Effector CD8-positive, alpha-beta T cell (primary cell): ENCODE measurements at regions not wholly inside any gene's neighbourhood (a gene's known extent, or its start where the extent isn't known, plus 50 kb on each side); places are given as distances from the start of the nearest gene placed in this dataset.

Experiments
- DNase-seq: peaks from one replicate; lab custom pipeline; 2025; lab: John Stamatoyannopoulos, UW

DNA sequence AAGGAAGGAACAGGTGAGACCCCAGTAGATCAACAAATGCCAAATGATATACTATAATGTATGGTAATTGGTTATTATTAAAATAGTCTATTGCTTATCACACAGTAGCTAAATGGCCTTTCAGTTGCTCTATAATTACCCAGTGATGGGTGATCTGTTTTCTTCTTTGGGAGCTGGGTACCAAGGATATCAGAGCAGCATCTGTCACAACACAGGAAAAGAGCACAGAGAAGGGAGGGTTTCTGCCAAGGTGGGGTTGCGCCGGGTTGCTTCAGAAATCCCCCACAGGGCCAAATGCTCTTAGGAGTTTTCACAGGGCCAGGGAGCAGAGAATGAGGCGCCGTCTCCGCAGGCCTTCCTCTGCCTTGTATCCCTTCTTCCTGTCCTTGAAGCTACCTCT lies 469.4 kb downstream of the INSC start:
- no peak for DNase-seq

- no peak for DNase-seq
Observed at GRCh38 chr11:15585602-15586331, 471.0 kb downstream of the INSC start.

DNA sequence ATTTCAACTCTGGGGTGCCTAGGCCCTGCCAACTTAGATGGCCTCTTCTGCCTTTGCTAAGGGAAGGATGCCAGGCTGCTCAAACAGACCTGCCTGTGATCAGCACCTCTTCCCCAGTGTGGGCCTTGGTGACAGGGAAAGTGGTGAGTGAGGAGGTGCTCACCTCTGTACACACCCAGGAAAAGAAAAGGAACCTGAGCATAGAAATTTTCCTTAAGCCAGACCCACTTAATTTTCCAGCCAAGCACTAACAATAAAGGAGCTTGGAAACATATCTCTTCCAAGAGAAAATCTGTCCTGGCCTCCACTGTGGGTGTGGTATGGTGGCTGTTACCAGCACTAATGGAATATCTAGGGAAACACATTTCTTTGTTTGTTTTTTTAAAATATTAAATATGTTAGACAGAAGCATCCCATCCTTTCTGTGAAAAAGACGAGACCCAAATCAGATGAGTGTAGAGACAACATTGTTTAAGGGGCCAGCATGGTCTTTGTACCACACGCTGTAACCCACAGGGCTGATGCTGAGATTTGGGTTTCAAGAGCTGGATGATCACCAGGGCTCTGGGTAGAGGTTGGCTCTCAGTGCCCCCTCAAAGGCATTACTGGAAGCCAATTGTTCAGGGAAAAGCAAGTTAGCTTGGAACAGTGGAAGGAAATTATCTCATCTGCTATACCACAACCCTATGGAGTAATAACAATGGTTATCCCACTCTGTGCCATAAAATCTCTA lies 472.2 kb downstream of the INSC start:
- no peak for DNase-seq

- DNase-seq = no peak
Observed at GRCh38 chr11:15589070-15589626, 474.4 kb downstream of the INSC start.

DNA sequence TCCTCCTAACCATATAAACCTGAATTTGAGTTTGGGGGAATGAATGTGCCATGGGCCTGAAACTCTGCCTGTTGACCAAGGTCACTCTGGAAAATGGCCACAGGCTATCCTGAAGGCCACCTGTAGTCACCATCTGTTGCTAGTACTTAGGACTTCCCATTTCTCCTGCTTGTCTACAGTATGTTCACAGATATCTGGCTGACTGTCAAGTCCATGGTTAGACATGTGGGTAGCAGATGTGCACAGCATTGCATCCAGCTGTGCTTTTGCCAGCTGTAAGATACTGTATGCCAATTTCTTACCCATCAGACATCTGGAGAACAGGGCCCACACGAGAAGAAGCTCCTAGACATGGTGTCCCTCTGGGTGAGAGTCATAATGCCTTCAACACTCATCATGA lies 475.4 kb downstream of the INSC start:
- no peak for DNase-seq

DNA sequence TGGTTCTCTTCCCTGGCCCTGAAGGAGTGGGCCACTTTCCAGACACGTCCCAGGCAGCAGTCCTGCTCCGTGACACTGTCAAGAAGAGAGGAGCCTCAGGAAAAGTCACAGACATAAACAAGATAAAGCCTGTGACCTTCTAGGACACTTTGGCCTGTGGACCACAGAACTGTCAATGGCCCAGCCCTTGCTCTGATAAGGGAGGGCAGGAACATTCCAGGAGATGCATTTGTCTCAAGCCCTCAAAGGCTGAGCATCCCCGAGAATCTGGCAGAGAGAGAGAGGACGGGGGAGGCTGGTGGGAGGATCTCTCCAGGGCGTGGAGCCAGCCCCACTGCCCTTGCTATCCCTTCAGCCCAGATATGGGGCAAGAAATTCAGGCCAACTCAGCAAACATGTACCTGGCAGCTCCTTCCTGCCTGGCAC lies 476.4 kb downstream of the INSC start:
- no peak for DNase-seq

DNA sequence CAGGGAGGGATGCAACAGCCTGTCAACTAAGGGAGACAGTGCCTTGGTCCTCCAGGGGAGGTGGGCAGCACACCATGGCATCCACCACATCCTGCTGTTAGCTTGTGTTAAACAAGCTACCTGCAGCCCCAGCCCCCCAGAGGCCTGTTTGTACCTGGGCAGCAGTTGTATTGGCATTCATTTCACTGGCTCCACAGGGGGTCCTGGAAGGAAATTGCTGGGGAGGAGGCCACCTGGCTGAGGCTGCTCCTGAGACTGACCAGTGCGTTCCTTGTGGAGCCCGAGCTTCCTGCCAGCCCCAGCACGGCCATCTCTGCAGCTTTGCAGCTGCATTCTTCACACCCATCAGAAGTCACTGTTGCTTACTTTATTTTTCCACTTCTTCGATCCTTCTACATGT lies 479.9 kb downstream of the INSC start:
- DNase-seq = no peak

GRCh38 chr11:15599376-15599775 lies 484.7 kb downstream of the INSC start:
- no peak for DNase-seq

DNA sequence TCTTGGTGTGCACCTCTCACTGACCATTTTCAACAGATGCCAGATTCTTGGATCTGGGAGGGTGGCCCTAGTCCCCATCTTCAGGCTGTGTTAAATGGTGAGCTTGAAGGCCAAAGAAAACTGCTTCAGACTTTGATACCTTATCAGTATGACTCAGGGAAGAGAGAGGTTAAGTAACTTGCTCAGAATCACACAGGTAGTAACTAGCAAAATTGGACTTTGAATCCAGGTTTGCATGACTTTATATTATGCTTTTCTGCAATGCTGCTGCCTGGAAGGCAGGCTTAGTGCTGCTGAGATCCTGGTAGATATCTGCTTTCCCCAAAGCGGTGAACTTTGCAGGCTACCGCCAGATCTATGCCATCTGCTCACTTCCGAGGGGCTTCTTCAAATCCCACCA lies 487.3 kb downstream of the INSC start:
- DNase-seq = no peak

- no peak for DNase-seq
Observed at GRCh38 chr11:15602785-15603567, 488.3 kb downstream of the INSC start.

GRCh38 chr11:15605094-15605493 lies 490.4 kb downstream of the INSC start:
- no peak for DNase-seq

- no peak for DNase-seq
Observed at GRCh38 chr11:15607361-15608036, 492.8 kb downstream of the INSC start.

DNA sequence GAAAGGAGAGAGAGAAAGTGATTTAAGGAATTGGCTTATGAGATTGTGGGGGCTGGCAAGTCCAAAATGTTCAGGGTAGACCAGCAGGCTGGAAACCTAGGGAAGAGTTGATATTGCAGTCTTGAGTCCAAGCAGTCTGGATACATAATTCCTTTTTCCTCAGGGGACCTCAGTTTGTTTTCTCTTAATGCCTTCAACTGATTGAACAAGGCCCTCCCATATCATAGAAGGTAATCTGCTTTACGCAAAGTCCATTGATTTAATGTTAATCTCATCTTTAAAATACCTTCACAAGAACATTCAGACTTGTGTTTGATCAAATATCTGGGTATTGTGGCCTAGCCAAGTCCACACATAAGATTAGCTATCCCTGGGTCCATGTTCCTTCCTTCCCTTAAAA lies 494.7 kb downstream of the INSC start:
- no peak for DNase-seq

DNA sequence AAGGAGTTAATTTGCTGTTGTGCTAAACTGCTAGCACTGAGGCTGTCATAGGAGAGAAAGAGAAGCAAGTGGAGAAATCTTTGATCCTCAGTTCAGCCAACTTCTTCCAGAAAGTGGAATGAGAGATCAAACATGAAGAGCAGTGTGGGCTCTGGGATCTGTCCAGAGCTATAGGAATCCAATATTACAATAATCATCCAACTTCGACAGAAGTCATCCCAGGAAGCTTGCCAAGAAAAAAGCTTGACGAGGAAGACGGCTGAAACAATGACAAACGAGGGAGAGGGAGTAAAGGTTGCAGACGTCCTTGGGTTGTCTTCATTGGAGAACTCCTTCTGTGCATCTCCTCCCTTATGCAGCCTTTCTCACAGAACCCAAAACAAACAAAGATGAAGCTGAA lies 496.2 kb downstream of the INSC start:
- no peak for DNase-seq

GRCh38 chr11:15613251-15613650 lies 498.5 kb downstream of the INSC start:
- no peak for DNase-seq

DNA sequence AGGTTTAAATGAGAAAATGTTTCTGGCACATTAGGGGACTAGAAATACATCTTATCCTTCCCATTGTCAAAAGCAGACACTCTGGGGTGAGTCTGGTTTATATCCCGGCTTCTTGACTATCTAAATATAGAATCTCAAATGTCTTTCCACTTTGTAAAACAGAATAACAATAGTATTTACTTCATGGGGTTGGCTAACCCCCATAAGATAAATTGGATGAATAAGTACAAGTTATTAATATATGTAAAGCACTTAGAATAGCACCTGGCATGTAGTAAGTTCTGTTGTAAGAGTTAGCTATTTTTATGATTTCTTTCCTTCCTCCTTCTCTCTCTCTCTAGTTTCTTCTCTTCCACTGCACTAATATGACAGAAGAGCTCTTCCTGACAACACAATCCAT lies 499.1 kb downstream of the INSC start:
- DNase-seq = no peak

DNA sequence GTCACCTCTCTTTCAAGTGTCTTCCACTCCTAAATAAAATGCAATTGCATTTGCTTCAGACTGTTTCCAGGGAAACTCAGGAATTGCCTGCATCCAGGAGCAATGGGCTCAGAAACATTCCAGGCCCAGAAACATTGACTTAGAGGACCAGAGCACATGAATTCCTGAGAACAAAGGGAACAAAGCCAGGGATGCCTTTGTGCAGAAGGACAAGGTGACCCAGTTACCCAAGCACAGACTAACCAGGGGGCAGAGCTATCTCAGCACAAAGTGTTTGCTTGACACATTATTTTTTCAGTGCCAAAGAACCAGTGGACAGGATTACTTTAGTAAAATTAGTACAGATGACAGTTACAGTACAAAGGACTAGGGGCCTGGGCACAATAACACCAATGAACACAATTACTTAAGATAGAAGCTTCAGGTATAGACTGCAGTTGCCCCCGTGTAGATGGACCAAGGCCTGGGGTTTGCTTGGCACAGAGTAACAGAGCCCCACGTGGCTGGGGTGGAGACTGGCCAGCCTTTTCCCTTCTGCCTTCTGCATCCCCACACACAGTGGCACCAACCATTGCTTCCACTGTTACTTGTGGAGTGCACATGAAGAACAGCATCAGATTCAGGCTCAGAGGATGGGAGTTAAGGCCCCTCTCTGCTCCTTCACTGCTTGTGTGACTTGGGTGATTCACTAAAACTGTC lies 500.8 kb downstream of the INSC start:
- DNase-seq = no peak

GRCh38 chr11:15616130-15617105 lies 501.7 kb downstream of the INSC start:
- no peak for DNase-seq

GRCh38 chr11:15617126-15617525 lies 502.4 kb downstream of the INSC start:
- no peak for DNase-seq

GRCh38 chr11:15618583-15619032 lies 503.9 kb downstream of the INSC start:
- no peak for DNase-seq
